Thyroid gland (tissue), 4 donors: ENCODE measurements at regions not wholly inside any gene's neighbourhood (a gene's known extent, or its start where the extent isn't known, plus 50 kb on each side); places are given as distances from the start of the nearest gene placed in this dataset.

Experiments
- POLR2A ChIP-seq, 2 donors: fragments of 450-650 bp; IDR thresholded peaks; one replicate each; pipeline ENCODE4 v1.6.1; 2017; ENCODE audit warnings: antibody characterized with exemption in 2 of 2, mild to moderate bottlenecking in 2 of 2, moderate library complexity in 1 of 2
- TF ChIP-seq, protein P1 (sequence below), 6 experiments: fragments of 200-600 bp in 3 of 6; fragments of 450-650 bp in 3 of 6; sonication (generic) in 3 of 6; IDR thresholded peaks; one replicate each; pipeline ENCODE4 v1.5.1; 2016 to 2019; ENCODE audit warnings: antibody characterized with exemption in 6 of 6, mild to moderate bottlenecking in 2 of 6, inconsistent platforms in 1 of 6, moderate library complexity in 1 of 6

- TF ChIP-seq POLR2A (IDR thresholded peaks at IDR 0.05) = no peak
- TF ChIP-seq, protein P1, sequence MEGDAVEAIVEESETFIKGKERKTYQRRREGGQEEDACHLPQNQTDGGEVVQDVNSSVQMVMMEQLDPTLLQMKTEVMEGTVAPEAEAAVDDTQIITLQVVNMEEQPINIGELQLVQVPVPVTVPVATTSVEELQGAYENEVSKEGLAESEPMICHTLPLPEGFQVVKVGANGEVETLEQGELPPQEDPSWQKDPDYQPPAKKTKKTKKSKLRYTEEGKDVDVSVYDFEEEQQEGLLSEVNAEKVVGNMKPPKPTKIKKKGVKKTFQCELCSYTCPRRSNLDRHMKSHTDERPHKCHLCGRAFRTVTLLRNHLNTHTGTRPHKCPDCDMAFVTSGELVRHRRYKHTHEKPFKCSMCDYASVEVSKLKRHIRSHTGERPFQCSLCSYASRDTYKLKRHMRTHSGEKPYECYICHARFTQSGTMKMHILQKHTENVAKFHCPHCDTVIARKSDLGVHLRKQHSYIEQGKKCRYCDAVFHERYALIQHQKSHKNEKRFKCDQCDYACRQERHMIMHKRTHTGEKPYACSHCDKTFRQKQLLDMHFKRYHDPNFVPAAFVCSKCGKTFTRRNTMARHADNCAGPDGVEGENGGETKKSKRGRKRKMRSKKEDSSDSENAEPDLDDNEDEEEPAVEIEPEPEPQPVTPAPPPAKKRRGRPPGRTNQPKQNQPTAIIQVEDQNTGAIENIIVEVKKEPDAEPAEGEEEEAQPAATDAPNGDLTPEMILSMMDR (IDR thresholded peaks at IDR 0.05) = no peak
Observed at GRCh38 chr5:115389034-115389798, 92.8 kb upstream of the CCDC112 start.
